ENCODE measurements at regions not wholly inside any gene's neighbourhood (a gene's known extent, or its start where the extent isn't known, plus 50 kb on each side); places are given as distances from the start of the nearest gene placed in this dataset.
A peak's percentile ranks its signal among the peaks of the same experiment; 100 is the strongest.

DNA sequence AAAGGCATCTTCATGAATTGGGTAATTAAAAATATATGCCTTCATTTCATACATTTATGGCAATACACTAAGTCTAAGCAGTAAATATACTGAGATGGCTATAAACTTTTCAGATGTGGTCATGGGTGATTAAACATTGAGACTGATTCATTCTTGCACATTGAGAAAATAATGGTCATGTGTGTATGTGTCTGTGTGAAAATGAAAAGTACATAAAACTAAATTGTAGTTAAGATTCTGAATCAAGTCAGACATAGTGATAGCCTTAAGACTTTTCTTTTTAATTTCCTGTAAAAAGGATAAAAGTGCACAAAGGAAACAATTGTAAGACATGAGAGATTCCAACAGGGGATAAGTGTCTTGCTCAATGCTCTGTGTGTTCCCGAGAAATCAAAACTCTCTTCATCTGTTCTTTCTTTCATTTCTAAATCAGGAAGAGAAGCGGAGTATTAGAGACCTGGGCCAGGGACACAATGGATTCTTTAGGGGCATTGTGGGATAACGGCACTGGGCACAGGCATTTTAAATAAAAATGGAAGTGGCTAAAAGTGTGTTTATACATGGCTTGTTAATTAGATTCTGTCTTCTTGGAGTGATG lies 69.8 kb upstream of the AGR3 start:
- Histone ChIP-seq H3K9me3 (ENCODE audit: low read depth) (no peaks in the 10 kb centered on the region), H3K9me2 (ENCODE audit: insufficient read depth) (no peaks in the 10 kb centered on the region), H3K9ac (peak overlapping the region; percentile 53), H3K4me3 (peak overlapping the region; percentile 59), H2AFZ (peak overlapping the region; percentile 82), H3F3A (ENCODE audit: insufficient read depth) (no peaks in the 10 kb centered on the region), H3K36me3 (ENCODE audit: low read depth) (no peaks in the 10 kb centered on the region), H3K4me1 (ENCODE audit: insufficient read depth) (peaks cover 10% of the 10 kb centered on the region; the same call in 1 of the 2 replicates), H4K20me1 (ENCODE audit: insufficient read depth) (no peaks in the 10 kb centered on the region), H3K79me2 (ENCODE audit: insufficient read depth) (no peaks in the 10 kb centered on the region), H3K27ac (peak overlapping the region; percentile 28; the same call in 1 of the 2 replicates), H3K4me2 (ENCODE audit: unreplicated experiment) (peak overlapping the region; percentile 74), H3K27me3 (replicated peaks; ENCODE audit: insufficient read depth) (no peaks in the 10 kb centered on the region)
- 3 to 5% methylated on average over 3 of the region's 3 CpGs for WGBS, 2 experiments (ENCODE audit: low coverage in 1 of 2, low lambda C conversion rate in 2 of 2, missing lambda C conversion rate in 2 of 2)
- in situ Hi-C loops (cut with MboI), result no loop called here
- DNase-seq, result peak; percentile 50
- TF ChIP-seq EZH2phosphoT487 (IDR thresholded peaks at IDR 0.05; ENCODE audit: insufficient read depth, low read depth) (no peak), EZH2 (IDR thresholded peaks at IDR 0.05; ENCODE audit: insufficient read depth, poor library complexity, severe bottlenecking) (no peak)

DNA sequence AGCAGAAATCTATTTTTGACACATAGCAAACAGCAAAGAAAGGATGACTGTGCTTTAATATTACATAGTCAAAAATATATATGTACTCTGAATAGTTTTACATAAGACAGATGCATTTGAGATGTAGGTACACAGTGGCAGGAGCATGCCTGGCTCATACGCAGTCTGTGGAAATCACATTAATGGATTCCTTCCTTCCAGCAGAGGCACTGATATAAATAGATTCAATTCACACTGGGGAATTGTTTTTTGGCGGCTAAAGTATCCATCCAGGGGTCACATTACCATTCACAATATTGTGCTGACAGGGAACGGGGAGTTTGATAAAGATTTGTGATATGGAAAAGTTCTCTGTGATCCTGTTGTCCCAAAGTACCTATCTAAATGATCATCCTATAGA lies 72.5 kb upstream of the AGR3 start:
- H3K4me2 ChIP-seq (ENCODE audit: unreplicated experiment), result no peak overlapping the region
- H3K4me3 ChIP-seq, result no peak overlapping the region
- no peak overlapping the region for H3K27ac ChIP-seq
- whole genome bisulfite sequencing, 2 experiments (ENCODE audit: low coverage in 1 of 2, low lambda C conversion rate in 2 of 2, missing lambda C conversion rate in 2 of 2), result 89 to 95% methylated on average over 3 of the region's 3 CpGs
- in situ Hi-C loops (cut with MboI), result no loop called here
- no peaks in the 10 kb centered on the region for H3K79me2 ChIP-seq (ENCODE audit: insufficient read depth)
- no peak overlapping the region for H3K9ac ChIP-seq
- no peaks in the 10 kb centered on the region for H3K9me2 ChIP-seq (ENCODE audit: insufficient read depth)
- H4K20me1 ChIP-seq (ENCODE audit: insufficient read depth), result no peaks in the 10 kb centered on the region
- no peaks in the 10 kb centered on the region for H3K9me3 ChIP-seq (ENCODE audit: low read depth)
- no peak overlapping the region for H2AFZ ChIP-seq
- TF ChIP-seq EZH2 (IDR thresholded peaks at IDR 0.05; ENCODE audit: insufficient read depth, poor library complexity, severe bottlenecking), result no peak
- TF ChIP-seq EZH2phosphoT487 (IDR thresholded peaks at IDR 0.05; ENCODE audit: insufficient read depth, low read depth), result no peak
- no peaks in the 10 kb centered on the region for H3F3A ChIP-seq (ENCODE audit: insufficient read depth)
- DNase-seq, result no peak
- H3K4me1 ChIP-seq (ENCODE audit: insufficient read depth), result peaks cover 10% of the 10 kb centered on the region; the same call in 1 of the 2 replicates
- H3K27me3 ChIP-seq (replicated peaks; ENCODE audit: insufficient read depth), result no peaks in the 10 kb centered on the region
- no peaks in the 10 kb centered on the region for H3K36me3 ChIP-seq (ENCODE audit: low read depth)

DNA sequence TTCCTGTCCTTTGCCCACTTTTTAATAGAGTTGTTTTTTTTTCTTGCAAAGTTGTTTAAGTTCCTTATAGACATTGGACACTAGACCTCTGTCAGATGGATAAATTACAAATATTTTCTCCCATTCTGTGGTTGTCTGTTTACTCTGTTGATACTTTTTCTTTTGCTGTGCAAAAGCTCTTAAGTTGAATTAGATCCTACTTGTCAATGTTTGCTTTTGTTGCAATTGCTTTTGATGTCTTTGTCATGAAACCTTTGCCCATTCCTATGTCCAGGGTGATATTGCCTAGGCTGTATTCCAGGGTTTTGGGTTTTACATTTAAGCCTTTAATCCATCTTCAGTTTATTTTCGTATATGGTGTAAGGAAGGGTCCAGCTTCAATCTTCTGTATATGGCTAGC lies 76.9 kb upstream of the AGR3 start:
- H3K4me1 ChIP-seq (ENCODE audit: insufficient read depth), result peaks cover 25% of the 10 kb centered on the region
- in situ Hi-C loops (cut with MboI), result no loop called here
- H4K20me1 ChIP-seq (ENCODE audit: insufficient read depth), result no peaks in the 10 kb centered on the region

DNA sequence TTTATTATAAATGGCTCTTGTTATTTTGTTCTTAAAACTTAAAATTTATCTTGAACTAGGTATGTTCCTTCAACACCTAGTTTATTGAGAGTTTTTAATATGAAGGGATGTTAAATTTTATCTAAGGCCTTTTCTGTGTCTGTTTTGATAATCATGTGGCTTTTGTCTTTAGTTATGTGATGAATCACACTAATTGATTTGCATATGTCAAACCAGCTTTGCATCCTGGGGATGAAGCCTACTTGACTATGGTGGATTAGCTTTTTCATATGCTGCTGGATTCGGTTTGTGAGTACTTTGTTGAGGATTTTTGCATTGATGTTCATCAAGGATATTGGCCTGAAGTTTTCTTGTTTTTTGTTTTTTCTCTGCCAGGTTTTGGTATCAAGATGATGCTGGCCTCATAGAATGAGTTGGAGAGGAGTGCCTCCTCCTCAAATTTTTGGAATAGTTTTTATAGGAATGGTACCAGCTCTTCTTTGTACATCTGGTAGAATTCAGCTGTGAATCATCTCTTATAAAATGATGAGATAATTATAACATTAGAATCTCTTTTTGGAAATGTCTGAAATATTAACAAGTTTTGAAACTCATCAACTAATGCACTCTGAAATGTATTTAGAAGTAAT lies 78.7 kb upstream of the AGR3 start:
- H3K4me1 ChIP-seq (ENCODE audit: insufficient read depth), result peaks cover 25% of the 10 kb centered on the region
- H4K20me1 ChIP-seq (ENCODE audit: insufficient read depth), result no peaks in the 10 kb centered on the region
- H3K9me3 ChIP-seq (ENCODE audit: low read depth), result no peaks in the 10 kb centered on the region
- H3K27me3 ChIP-seq (replicated peaks; ENCODE audit: insufficient read depth), result no peaks in the 10 kb centered on the region
- H3K9me2 ChIP-seq (ENCODE audit: insufficient read depth), result no peaks in the 10 kb centered on the region
- H3K36me3 ChIP-seq (ENCODE audit: low read depth), result no peaks in the 10 kb centered on the region
- no peak for TF ChIP-seq EZH2 (IDR thresholded peaks at IDR 0.05; ENCODE audit: insufficient read depth, poor library complexity, severe bottlenecking)
- TF ChIP-seq EZH2phosphoT487 (IDR thresholded peaks at IDR 0.05; ENCODE audit: insufficient read depth, low read depth), result no peak
- 0 to 15% methylated on average over 1 of the region's 1 CpG for WGBS, 2 experiments (ENCODE audit: low coverage in 1 of 2, low lambda C conversion rate in 2 of 2, missing lambda C conversion rate in 2 of 2)
- peaks cover 25% of the 10 kb centered on the region for H3F3A ChIP-seq (ENCODE audit: insufficient read depth)
- peak overlapping the region; percentile 69 for H3K4me2 ChIP-seq (ENCODE audit: unreplicated experiment)
- no peaks in the 10 kb centered on the region for H3K79me2 ChIP-seq (ENCODE audit: insufficient read depth)
- no peak overlapping the region for H3K4me3 ChIP-seq
- no peak overlapping the region for H2AFZ ChIP-seq
- H3K27ac ChIP-seq, result peak overlapping the region; percentile 36
- in situ Hi-C loops (cut with MboI), result no loop called here
- no peak overlapping the region for H3K9ac ChIP-seq
- peak; percentile 59 for DNase-seq

More for the DNA sequence above, 76.9 kb upstream of the AGR3 start:
- Histone ChIP-seq H3K9me2 (ENCODE audit: insufficient read depth) (no peaks in the 10 kb centered on the region), H2AFZ (no peak overlapping the region), H3K27me3 (replicated peaks; ENCODE audit: insufficient read depth) (no peaks in the 10 kb centered on the region), H3K9ac (no peak overlapping the region), H3K4me3 (no peak overlapping the region), H3K9me3 (ENCODE audit: low read depth) (no peaks in the 10 kb centered on the region), H3K79me2 (ENCODE audit: insufficient read depth) (no peaks in the 10 kb centered on the region), H3F3A (ENCODE audit: insufficient read depth) (peaks cover 25% of the 10 kb centered on the region), H3K27ac (no peak overlapping the region), H3K4me2 (ENCODE audit: unreplicated experiment) (no peak overlapping the region), H3K36me3 (ENCODE audit: low read depth) (no peaks in the 10 kb centered on the region)
- 83 to 87% methylated on average over 1 of the region's 1 CpG for WGBS, 2 experiments (ENCODE audit: low coverage in 1 of 2, low lambda C conversion rate in 2 of 2, missing lambda C conversion rate in 2 of 2)
- DNase-seq, result no peak
- TF ChIP-seq EZH2phosphoT487 (IDR thresholded peaks at IDR 0.05; ENCODE audit: insufficient read depth, low read depth) (no peak), EZH2 (IDR thresholded peaks at IDR 0.05; ENCODE audit: insufficient read depth, poor library complexity, severe bottlenecking) (no peak)
